Spleen (tissue), 7 donors: ENCODE measurements at regions not wholly inside any gene's neighbourhood (a gene's known extent, or its start where the extent isn't known, plus 50 kb on each side); places are given as distances from the start of the nearest gene placed in this dataset.

Experiments used
- CTCF ChIP-seq, 11 experiments: fragments of 200-600 bp in 7 of 11; fragments of 450-650 bp in 4 of 11; sonication (generic) in 4 of 11; IDR thresholded peaks in 8 of 11; conservative IDR thresholded peaks in 3 of 11; 1 replicate in 7 of 11; 2 replicates in 4 of 11; pipeline versions ENCODE4 v1.4.0 to v1.8.0; 2016 to 2021; ENCODE audit warnings: antibody characterized with exemption in 11 of 11, inconsistent platforms in 4 of 11, mild to moderate bottlenecking in 1 of 11
- POLR2A ChIP-seq, 3 donors: fragments of 450-650 bp; IDR thresholded peaks; one replicate each; pipeline ENCODE4 v1.5.1; 2017; ENCODE audit warnings: antibody characterized with exemption in 3 of 3, mild to moderate bottlenecking in 1 of 3
- POLR2AphosphoS5 ChIP-seq, 3 donors: sonication (generic); formaldehyde crosslinking; IDR thresholded peaks; one replicate each; pipeline ENCODE4 v1.5.1; 2017; ENCODE audit warnings: antibody characterized with exemption in 3 of 3
- donor health status: DM: no; HTN: no; CAD: no; lungs with moderate emphysema.
- donor health status: DM: no; HTN: no; CAD: no.
- donor health status: DM: no; HTN: no; CAD: no.

GRCh38 chr9:108467161-108467560 is 388.6 kb downstream of the ACTL7B start:
- TF ChIP-seq CTCF (IDR thresholded peaks at IDR 0.05 in 8 of 11, conservative IDR thresholded peaks at IDR 0.05 in 3 of 11), result no peak
- TF ChIP-seq POLR2A (IDR thresholded peaks at IDR 0.05), result no peak
- TF ChIP-seq POLR2AphosphoS5 (IDR thresholded peaks at IDR 0.05), result no peak
